Mesendoderm (in vitro differentiated cells): ENCODE measurements at regions not wholly inside any gene's neighbourhood (a gene's known extent, or its start where the extent isn't known, plus 50 kb on each side); places are given as distances from the start of the nearest gene placed in this dataset.

Source experiments
- DNase-seq: peaks from one replicate; pipeline ENCODE4 v3.0.0; 2013
- H2AK5ac ChIP-seq: 2 replicates; pipeline ENCODE4 v1.6.1; 2013; ENCODE audit warnings: low read length, inconsistent platforms
- H2BK120ac ChIP-seq: 2 replicates; pipeline ENCODE4 v1.6.1; 2013; ENCODE audit warnings: low read depth, mild to moderate bottlenecking, low read length, moderate library complexity, mixed read lengths
- H2BK15ac ChIP-seq: replicated peaks from 2 replicates; pipeline ENCODE4 v1.6.1; 2013; ENCODE audit warnings: low read depth, mild to moderate bottlenecking, moderate library complexity
- H2BK5ac ChIP-seq: 2 replicates; pipeline ENCODE4 v1.6.1; 2013; ENCODE audit warnings: low read length, inconsistent platforms
- H3K18ac ChIP-seq: 2 replicates; pipeline ENCODE4 v1.6.1; 2013; ENCODE audit warnings: mild to moderate bottlenecking, low read length, mixed read lengths
- H3K23ac ChIP-seq: one replicate; pipeline ENCODE4 v1.6.1; 2013; ENCODE audit warnings: low read length
- H3K27ac ChIP-seq: 2 replicates; pipeline ENCODE4 v1.5.1; 2013; ENCODE audit warnings: low read depth, mild to moderate bottlenecking, inconsistent platforms, low read length, moderate library complexity
- H3K27me3 ChIP-seq: 2 replicates; pipeline ENCODE4 v1.6.1; 2013; ENCODE audit warnings: low read length, control low read depth, mild to moderate bottlenecking, inconsistent platforms; ENCODE audit not compliant: insufficient read depth, poor library complexity
- H3K36me3 ChIP-seq: 2 replicates; pipeline ENCODE4 v1.6.1; 2013; ENCODE audit warnings: low read length, inconsistent platforms; ENCODE audit not compliant: control insufficient read depth, insufficient read depth
- H3K4ac ChIP-seq: one replicate; pipeline ENCODE4 v1.6.1; 2013; ENCODE audit warnings: low read depth, mild to moderate bottlenecking, low read length, moderate library complexity
- H3K4me1 ChIP-seq: 2 replicates; pipeline ENCODE4 v1.6.1; 2013; ENCODE audit warnings: low read depth, low read length, inconsistent platforms; ENCODE audit not compliant: control insufficient read depth
- H3K4me2 ChIP-seq: 2 replicates; pipeline ENCODE4 v1.6.1; 2013; ENCODE audit warnings: low read length
- H3K4me3 ChIP-seq: 2 replicates; pipeline ENCODE4 v1.5.1; 2013; ENCODE audit warnings: mild to moderate bottlenecking, low read length
- H3K56ac ChIP-seq: one replicate; pipeline ENCODE4 v1.6.1; 2013; ENCODE audit warnings: low read length
- H3K79me1 ChIP-seq: 2 replicates; pipeline ENCODE4 v1.6.1; 2013; ENCODE audit warnings: low read length, inconsistent platforms
- H3K79me2 ChIP-seq: 2 replicates; pipeline ENCODE4 v1.6.1; 2013; ENCODE audit warnings: mild to moderate bottlenecking, low read length; ENCODE audit not compliant: control insufficient read depth, insufficient read depth
- H3K9ac ChIP-seq: 2 replicates; pipeline ENCODE4 v1.6.1; 2013; ENCODE audit warnings: low read length, inconsistent platforms
- H4K5ac ChIP-seq: one replicate; pipeline ENCODE4 v1.6.1; 2013; ENCODE audit warnings: low read length
- H4K8ac ChIP-seq: one replicate; pipeline ENCODE4 v1.6.1; 2013; ENCODE audit warnings: low read depth, mild to moderate bottlenecking, control low read depth, low read length, moderate library complexity
- WGBS: extraction: QIAGEN DNeasy Blood & Tissue Kit; methylation state at CpG from one replicate; pipeline ENCODE4 v1.1.7; 2013; ENCODE audit warnings: low lambda C conversion rate, missing lambda C conversion rate; ENCODE audit not compliant: insufficient coverage; ENCODE audit errors: extremely low coverage; 5-methylcytosine and 5-hydroxymethylcytosine counted together

- H3K4me2 ChIP-seq = no peak overlapping the region
- no peaks in the 10 kb centered on the region for H3K79me1 ChIP-seq
- H3K9ac ChIP-seq = no peak overlapping the region
- no peaks in the 10 kb centered on the region for H3K4me1 ChIP-seq
- H3K23ac ChIP-seq = no peak overlapping the region
- H3K4ac ChIP-seq = no peak overlapping the region
- H2BK120ac ChIP-seq = no peak overlapping the region
- H2AK5ac ChIP-seq = no peak overlapping the region
- H3K27me3 ChIP-seq = no peaks in the 10 kb centered on the region
- H2BK15ac ChIP-seq = no peak overlapping the region
- H2BK5ac ChIP-seq = no peak overlapping the region
- DNase-seq = peak; percentile 43
- H3K4me3 ChIP-seq = no peak overlapping the region
- H3K56ac ChIP-seq = no peak overlapping the region
- no peak overlapping the region for H3K18ac ChIP-seq
- no CpG with 5 or more reads among the region's 3 CpGs for WGBS
- no peak overlapping the region for H4K8ac ChIP-seq
- H3K79me2 ChIP-seq = no peaks in the 10 kb centered on the region
- no peaks in the 10 kb centered on the region for H3K36me3 ChIP-seq
- H4K5ac ChIP-seq = no peak overlapping the region
- no peak overlapping the region for H3K27ac ChIP-seq
Measured at GRCh38 chr12:20142956-20143355, 225.4 kb upstream of the PDE3A start.

- Histone ChIP-seq H3K4me2 (no peak overlapping the region), H4K8ac (no peak overlapping the region), H3K27ac (no peak overlapping the region), H3K36me3 (no peaks in the 10 kb centered on the region), H3K4me1 (no peaks in the 10 kb centered on the region), H3K27me3 (no peaks in the 10 kb centered on the region), H3K9ac (no peak overlapping the region), H2AK5ac (no peak overlapping the region), H3K4me3 (no peak overlapping the region), H2BK15ac (no peak overlapping the region), H2BK120ac (no peak overlapping the region), H3K56ac (no peak overlapping the region), H4K5ac (no peak overlapping the region), H3K23ac (no peak overlapping the region), H3K4ac (no peak overlapping the region), H3K79me2 (no peaks in the 10 kb centered on the region), H3K18ac (no peak overlapping the region), H3K79me1 (no peaks in the 10 kb centered on the region), H2BK5ac (no peak overlapping the region)
- DNase-seq = no peak
- WGBS = no CpG with 5 or more reads among the region's 3 CpGs
Measured at GRCh38 chr12:20144341-20144740, 224.0 kb upstream of the PDE3A start.

- H3K79me2 ChIP-seq = no peaks in the 10 kb centered on the region
- no peak overlapping the region for H3K4me2 ChIP-seq
- no peak for DNase-seq
- H3K4ac ChIP-seq = no peak overlapping the region
- no peak overlapping the region for H2BK15ac ChIP-seq
- no peaks in the 10 kb centered on the region for H3K36me3 ChIP-seq
- H4K5ac ChIP-seq = no peak overlapping the region
- H3K56ac ChIP-seq = no peak overlapping the region
- WGBS = no CpG with 5 or more reads among the region's 1 CpG
- H2BK120ac ChIP-seq = no peak overlapping the region
- H4K8ac ChIP-seq = no peak overlapping the region
- H3K27ac ChIP-seq = no peak overlapping the region
- no peak overlapping the region for H3K23ac ChIP-seq
- no peak overlapping the region for H3K9ac ChIP-seq
- no peak overlapping the region for H3K18ac ChIP-seq
- no peaks in the 10 kb centered on the region for H3K27me3 ChIP-seq
- H3K4me1 ChIP-seq = no peaks in the 10 kb centered on the region
- H2BK5ac ChIP-seq = no peak overlapping the region
- no peaks in the 10 kb centered on the region for H3K79me1 ChIP-seq
- H3K4me3 ChIP-seq = no peak overlapping the region
- no peak overlapping the region for H2AK5ac ChIP-seq
Measured at GRCh38 chr12:20148241-20148640, 220.1 kb upstream of the PDE3A start.

GRCh38 chr12:20150835-20151422 is 217.4 kb upstream of the PDE3A start:
- Histone ChIP-seq H3K79me2 (no peaks in the 10 kb centered on the region), H3K27me3 (no peaks in the 10 kb centered on the region), H3K4me1 (no peaks in the 10 kb centered on the region), H2BK5ac (no peak overlapping the region), H3K18ac (no peak overlapping the region), H3K4ac (no peak overlapping the region), H3K27ac (no peak overlapping the region), H3K4me3 (no peak overlapping the region), H2BK15ac (no peak overlapping the region), H4K5ac (no peak overlapping the region), H2BK120ac (no peak overlapping the region), H3K23ac (no peak overlapping the region), H3K9ac (no peak overlapping the region), H3K36me3 (no peaks in the 10 kb centered on the region), H4K8ac (no peak overlapping the region), H3K4me2 (no peak overlapping the region), H3K56ac (no peak overlapping the region), H2AK5ac (no peak overlapping the region), H3K79me1 (no peaks in the 10 kb centered on the region)
- DNase-seq = no peak
- no CpG with 5 or more reads among the region's 6 CpGs for WGBS

GRCh38 chr12:20154052-20154451 is 214.3 kb upstream of the PDE3A start:
- no peaks in the 10 kb centered on the region for H3K79me2 ChIP-seq
- H4K8ac ChIP-seq = no peak overlapping the region
- no peak overlapping the region for H3K4me3 ChIP-seq
- no peak overlapping the region for H4K5ac ChIP-seq
- H3K23ac ChIP-seq = no peak overlapping the region
- no peaks in the 10 kb centered on the region for H3K4me1 ChIP-seq
- H2BK5ac ChIP-seq = no peak overlapping the region
- no peaks in the 10 kb centered on the region for H3K79me1 ChIP-seq
- H3K56ac ChIP-seq = no peak overlapping the region
- no peak overlapping the region for H3K9ac ChIP-seq
- DNase-seq = no peak
- no peak overlapping the region for H2BK15ac ChIP-seq
- H3K18ac ChIP-seq = no peak overlapping the region
- no peaks in the 10 kb centered on the region for H3K36me3 ChIP-seq
- H2AK5ac ChIP-seq = no peak overlapping the region
- no peak overlapping the region for H3K4ac ChIP-seq
- no peaks in the 10 kb centered on the region for H3K27me3 ChIP-seq
- H3K4me2 ChIP-seq = no peak overlapping the region
- H3K27ac ChIP-seq = no peak overlapping the region
- H2BK120ac ChIP-seq = no peak overlapping the region
- no CpG with 5 or more reads among the region's 1 CpG for WGBS

- no peaks in the 10 kb centered on the region for H3K4me1 ChIP-seq
- H2AK5ac ChIP-seq = no peak overlapping the region
- no peaks in the 10 kb centered on the region for H3K27me3 ChIP-seq
- no peak overlapping the region for H2BK120ac ChIP-seq
- no peak overlapping the region for H4K8ac ChIP-seq
- no peaks in the 10 kb centered on the region for H3K79me1 ChIP-seq
- H4K5ac ChIP-seq = no peak overlapping the region
- no peak overlapping the region for H3K4me2 ChIP-seq
- no peak overlapping the region for H3K4ac ChIP-seq
- H3K23ac ChIP-seq = no peak overlapping the region
- H3K18ac ChIP-seq = no peak overlapping the region
- no peak overlapping the region for H3K27ac ChIP-seq
- H3K56ac ChIP-seq = no peak overlapping the region
- no peak overlapping the region for H3K9ac ChIP-seq
- WGBS = no CpG with 5 or more reads among the region's 1 CpG
- no peaks in the 10 kb centered on the region for H3K36me3 ChIP-seq
- no peak for DNase-seq
- H2BK15ac ChIP-seq = no peak overlapping the region
- H3K4me3 ChIP-seq = no peak overlapping the region
- no peaks in the 10 kb centered on the region for H3K79me2 ChIP-seq
- no peak overlapping the region for H2BK5ac ChIP-seq
Measured at GRCh38 chr12:20155374-20155773, 213.0 kb upstream of the PDE3A start.
